IMR-90 (cell line): ENCODE measurements at regions not wholly inside any gene's neighbourhood (a gene's known extent, or its start where the extent isn't known, plus 50 kb on each side); places are given as distances from the start of the nearest gene placed in this dataset.
A peak's percentile ranks its signal among the peaks of the same experiment; 100 is the strongest.

ENCODE experiments used
- ATAC-seq: fragments of 200-7000 bp; cut with Tn5 transposase; 2 replicates; pipeline ENCODE4 v1.9.1; 2020; ENCODE audit warnings: low read depth, mild to moderate bottlenecking, moderate library complexity
- BruUV-seq: library from RNA; stranded (reverse); fragments of 400-500 nt; replicated peaks from 2 replicates; lab custom pipeline; 2021; lab: Mats Ljungman, UMichigan
- CTCF ChIA-PET: fragments of 300-600 bp; formaldehyde crosslinking; extraction: SDS; loops from one replicate; lab custom pipeline; 2021; ENCODE audit warnings: antibody characterized with exemption; lab: Yijun Ruan, JAX
- POLR2A ChIA-PET: fragments of 300-600 bp; sonication (Branson Sonifier 250); formaldehyde crosslinking; loops from one replicate; lab custom pipeline; 2022; ENCODE audit warnings: antibody characterized with exemption; ENCODE audit not compliant: unreplicated experiment; lab: Charles Lee
- DNase-seq: peaks from one replicate; pipeline ENCODE4 v3.0.0; 2013
- H2AFZ ChIP-seq: replicated peaks from 2 replicates; pipeline ENCODE3; 2013; ENCODE audit warnings: low read length, mild to moderate bottlenecking; ENCODE audit not compliant: poor library complexity
- H2AK5ac ChIP-seq: 2 replicates; pipeline ENCODE4 v1.6.1; 2013; ENCODE audit warnings: low read depth, low read length, inconsistent platforms
- H2AK9ac ChIP-seq: replicated peaks from 2 replicates; pipeline ENCODE3; 2013; ENCODE audit warnings: mild to moderate bottlenecking, low read depth, low read length, moderate library complexity; ENCODE audit not compliant: poor library complexity
- H2BK120ac ChIP-seq: 2 replicates; pipeline ENCODE4 v1.6.1; 2013; ENCODE audit warnings: low read depth, low read length, inconsistent platforms
- H2BK15ac ChIP-seq: 3 replicates; pipeline ENCODE4 v1.6.1; 2013; ENCODE audit warnings: low read depth, low read length, inconsistent platforms
- H2BK20ac ChIP-seq: 2 replicates; pipeline ENCODE4 v1.6.1; 2013; ENCODE audit warnings: low read depth, mild to moderate bottlenecking, inconsistent platforms, low read length, moderate library complexity
- H2BK5ac ChIP-seq: 2 replicates; pipeline ENCODE4 v1.6.1; 2013; ENCODE audit warnings: mild to moderate bottlenecking, low read depth, low read length, inconsistent platforms; ENCODE audit not compliant: poor library complexity, severe bottlenecking
- H3K14ac ChIP-seq: replicated peaks from 2 replicates; pipeline ENCODE4 v1.6.1; 2013; ENCODE audit warnings: low read depth, low read length, inconsistent platforms
- H3K18ac ChIP-seq: 2 replicates; pipeline ENCODE4 v1.6.1; 2013; ENCODE audit warnings: low read depth, low read length, control low read depth
- H3K23ac ChIP-seq: 2 replicates; pipeline ENCODE4 v1.6.1; 2013; ENCODE audit warnings: low read depth, low read length, inconsistent platforms
- H3K27ac ChIP-seq: 2 replicates; pipeline ENCODE4 v1.5.1; 2013; ENCODE audit warnings: mild to moderate bottlenecking, control low read depth, low read length; ENCODE audit not compliant: insufficient read depth
- H3K27me3 ChIP-seq: 2 replicates; pipeline ENCODE4 v1.6.1; 2013; ENCODE audit warnings: low read length; ENCODE audit not compliant: control insufficient read depth, insufficient read depth
- H3K36me3 ChIP-seq: 2 replicates; pipeline ENCODE4 v1.6.1; 2013; ENCODE audit warnings: low read length, mixed read lengths; ENCODE audit not compliant: control insufficient read depth, insufficient read depth
- H3K4ac ChIP-seq: 2 replicates; pipeline ENCODE4 v1.6.1; 2013; ENCODE audit warnings: low read depth, low read length, inconsistent platforms
- H3K4me1 ChIP-seq: 2 replicates; pipeline ENCODE4 v1.6.1; 2013; ENCODE audit warnings: low read length, mixed read lengths; ENCODE audit not compliant: control insufficient read depth, insufficient read depth
- H3K4me2 ChIP-seq: 2 replicates; pipeline ENCODE4 v1.6.1; 2013; ENCODE audit warnings: low read depth, mild to moderate bottlenecking, control low read depth, low read length, moderate library complexity
- H3K4me3 ChIP-seq: 2 replicates; pipeline ENCODE4 v1.5.1; 2013; ENCODE audit warnings: low read depth, mild to moderate bottlenecking, control low read depth, low read length, moderate library complexity; ENCODE audit not compliant: insufficient read depth
- H3K56ac ChIP-seq: 2 replicates; pipeline ENCODE4 v1.6.1; 2013; ENCODE audit warnings: low read length, inconsistent platforms; ENCODE audit not compliant: insufficient read depth; ENCODE audit errors: extremely low read depth
- H3K79me1 ChIP-seq, 2 experiments: 2 replicates each; pipeline ENCODE4 v1.6.1; 2013; ENCODE audit warnings: low read length in 2 of 2, inconsistent platforms in 1 of 2, low read depth in 1 of 2
- H3K9ac ChIP-seq: 2 replicates; pipeline ENCODE4 v1.6.1; 2013; ENCODE audit warnings: low read depth, low read length, control low read depth
- H3K9me1 ChIP-seq: 2 replicates; pipeline ENCODE4 v1.6.1; 2013; ENCODE audit warnings: low read length, inconsistent platforms; ENCODE audit not compliant: insufficient read depth
- H3K9me3 ChIP-seq: 2 replicates; pipeline ENCODE4 v1.6.1; 2013; ENCODE audit warnings: low read length; ENCODE audit not compliant: control insufficient read depth, insufficient read depth
- H4K20me1 ChIP-seq: 2 replicates; pipeline ENCODE4 v1.6.1; 2013; ENCODE audit warnings: low read length, inconsistent platforms; ENCODE audit not compliant: insufficient read depth
- H4K5ac ChIP-seq: 2 replicates; pipeline ENCODE4 v1.6.1; 2013; ENCODE audit warnings: mild to moderate bottlenecking, low read depth, low read length, control low read depth
- H4K8ac ChIP-seq, 2 experiments: 2 replicates each; pipeline ENCODE4 v1.6.1; 2013; ENCODE audit warnings: low read depth in 2 of 2, low read length in 2 of 2, control low read depth in 1 of 2, inconsistent platforms in 1 of 2
- H4K91ac ChIP-seq: 2 replicates; pipeline ENCODE4 v1.6.1; 2013; ENCODE audit warnings: low read depth, low read length, inconsistent platforms; ENCODE audit not compliant: insufficient read depth
- BHLHE40 ChIP-seq: fragments of 150-350 bp; IDR thresholded peaks from 2 replicates; pipeline ENCODE4 v1.6.1; 2016; ENCODE audit warnings: mild to moderate bottlenecking, low read depth, low read length
- WGBS, 2 experiments: methylation state at CpG; one replicate each; pipeline versions ENCODE4 v1.1.5 to v1.1.7; 2013; ENCODE audit warnings: missing lambda C conversion rate in 2 of 2; ENCODE audit not compliant: insufficient read length in 1 of 2; ENCODE audit errors: extremely low coverage in 2 of 2; 5-methylcytosine and 5-hydroxymethylcytosine counted together
- dilution Hi-C: fragments of 300-500 bp; cut with HindIII; formaldehyde crosslinking; loops from one replicate; pipeline ENCODE4 v1.14.3; 2018; ENCODE audit warnings: low sequenced_read_pairs; ENCODE audit not compliant: unreplicated experiment
- in situ Hi-C: fragments of 300-500 bp; cut with MboI; formaldehyde crosslinking; loops from 3 replicates; pipeline ENCODE4 v1.14.3; 2019; ENCODE audit warnings: low sequenced_read_pairs, inconsistent platforms, mixed read lengths
- intact Hi-C: fragments of 100-400 bp; cut with micrococcal nuclease; formaldehyde crosslinking; loops from 2 replicates; pipeline ENCODE4 v1.10.0; 2022
- TF ChIP-seq, protein P1 (sequence below): fragments of 150-350 bp; IDR thresholded peaks from 2 replicates; pipeline ENCODE4 v1.6.1; 2017; ENCODE audit warnings: mild to moderate bottlenecking, antibody characterized with exemption, low read length, low read depth

DNA sequence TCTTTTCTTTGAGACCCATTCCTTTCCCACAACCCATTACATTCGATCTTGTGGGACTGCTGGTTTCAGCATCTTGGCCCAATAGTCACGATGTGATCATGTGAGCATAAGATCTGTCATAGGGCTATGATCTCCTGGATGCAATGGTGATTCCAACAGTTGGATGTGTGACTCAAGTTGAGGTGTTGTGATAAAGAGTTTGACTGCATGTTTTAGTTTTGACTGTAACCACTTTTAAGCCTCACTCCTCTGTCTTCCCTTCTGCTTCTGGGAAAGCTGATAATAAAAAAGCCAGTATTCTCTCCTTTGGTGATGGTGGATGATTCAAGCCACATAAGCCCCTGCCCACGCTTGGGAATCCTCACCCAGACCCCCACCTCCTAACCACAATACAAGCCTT lies 117.0 kb upstream of the ASCC3 start:
- no TSS peak for BruUV-seq

More for the DNA sequence above, 117.0 kb upstream of the ASCC3 start:
- Histone ChIP-seq H3K18ac (no peak overlapping the region), H3K4me1 (no peaks in the 10 kb centered on the region), H2AK5ac (no peak overlapping the region), H3K4me3 (no peak overlapping the region), H3K4ac (no peak overlapping the region), H4K20me1 (no peaks in the 10 kb centered on the region), H3K23ac (no peak overlapping the region), H2AFZ (no peak overlapping the region), H2BK120ac (no peak overlapping the region), H3K79me1 (no peaks in the 10 kb centered on the region), H2BK5ac (no peak overlapping the region), H4K8ac (no peak overlapping the region), H2BK15ac (no peak overlapping the region), H3K27me3 (no peaks in the 10 kb centered on the region), H3K56ac (no peak overlapping the region), H3K9ac (no peak overlapping the region), H3K4me2 (no peak overlapping the region), H3K9me1 (no peaks in the 10 kb centered on the region), H3K9me3 (peaks cover 2% of the 10 kb centered on the region; the same call in 1 of the 2 replicates), H4K91ac (no peak overlapping the region), H2BK20ac (no peak overlapping the region), H3K36me3 (no peaks in the 10 kb centered on the region), H4K5ac (no peak overlapping the region), H2AK9ac (no peak overlapping the region), H3K27ac (no peak overlapping the region), H3K14ac (no peak overlapping the region)
- in situ Hi-C loops (no loop called here), dilution Hi-C loops (no loop called here), intact Hi-C loops (no loop called here)
- no CpG with 5 or more reads among the region's 3 CpGs for WGBS, 2 experiments
- ChIA-PET CTCF (interaction anchor here (0.6 kb wide), 1 partner anchor 92 kb away, joined by 6 read pairs; no protein-coding TSS in a partner anchor), POLR2A (no interaction called here)
- TF ChIP-seq, protein P1, sequence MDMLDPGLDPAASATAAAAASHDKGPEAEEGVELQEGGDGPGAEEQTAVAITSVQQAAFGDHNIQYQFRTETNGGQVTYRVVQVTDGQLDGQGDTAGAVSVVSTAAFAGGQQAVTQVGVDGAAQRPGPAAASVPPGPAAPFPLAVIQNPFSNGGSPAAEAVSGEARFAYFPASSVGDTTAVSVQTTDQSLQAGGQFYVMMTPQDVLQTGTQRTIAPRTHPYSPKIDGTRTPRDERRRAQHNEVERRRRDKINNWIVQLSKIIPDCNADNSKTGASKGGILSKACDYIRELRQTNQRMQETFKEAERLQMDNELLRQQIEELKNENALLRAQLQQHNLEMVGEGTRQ, result peak; percentile 24; the same call in 1 of the 2 replicates
- TF ChIP-seq BHLHE40, result no peak
- DNase-seq (peak; percentile 5), ATAC-seq (no peak)
